Astrocyte (in vitro differentiated cells and primary cell): ENCODE measurements at regions not wholly inside any gene's neighbourhood (a gene's known extent, or its start where the extent isn't known, plus 50 kb on each side); places are given as distances from the start of the nearest gene placed in this dataset.
"Not testable (repeated sequence)": the region's sequence is repeated elsewhere in the genome, so short reads cannot be mapped to it uniquely, and the experiment has no call there.

Source experiments
- EZH2 ChIP-seq: IDR thresholded peaks from 2 replicates; pipeline ENCODE4 v1.6.1; 2012; ENCODE audit warnings: mild to moderate bottlenecking, low read length, inconsistent platforms; ENCODE audit not compliant: insufficient read depth
- TF ChIP-seq, protein P1 (sequence below): IDR thresholded peaks from 2 replicates; pipeline ENCODE4 v1.5.1; 2011; ENCODE audit warnings: low read depth, mild to moderate bottlenecking, inconsistent platforms, low read length, moderate library complexity; ENCODE audit not compliant: insufficient read depth

DNA sequence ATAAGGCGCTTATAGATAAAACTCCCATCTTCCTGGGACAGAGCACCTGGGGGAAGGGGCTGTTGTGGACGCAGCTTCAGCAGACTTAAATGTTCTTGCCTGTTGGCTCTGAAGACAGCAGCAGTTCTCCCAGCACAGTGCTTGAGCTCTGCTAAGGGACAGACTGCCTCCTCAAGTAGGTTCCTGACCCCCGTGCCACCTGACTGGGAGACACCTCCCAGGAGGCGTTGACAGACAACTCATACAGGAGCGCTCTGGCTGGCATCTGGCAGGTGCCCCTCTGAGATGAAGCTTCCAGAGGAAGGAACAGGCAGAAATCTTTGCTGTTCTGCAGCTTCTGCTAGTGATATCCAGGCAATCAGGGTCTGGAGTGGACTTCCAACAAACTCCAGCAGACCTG lies 383.1 kb upstream of the EMCN start:
- TF ChIP-seq, protein P1, sequence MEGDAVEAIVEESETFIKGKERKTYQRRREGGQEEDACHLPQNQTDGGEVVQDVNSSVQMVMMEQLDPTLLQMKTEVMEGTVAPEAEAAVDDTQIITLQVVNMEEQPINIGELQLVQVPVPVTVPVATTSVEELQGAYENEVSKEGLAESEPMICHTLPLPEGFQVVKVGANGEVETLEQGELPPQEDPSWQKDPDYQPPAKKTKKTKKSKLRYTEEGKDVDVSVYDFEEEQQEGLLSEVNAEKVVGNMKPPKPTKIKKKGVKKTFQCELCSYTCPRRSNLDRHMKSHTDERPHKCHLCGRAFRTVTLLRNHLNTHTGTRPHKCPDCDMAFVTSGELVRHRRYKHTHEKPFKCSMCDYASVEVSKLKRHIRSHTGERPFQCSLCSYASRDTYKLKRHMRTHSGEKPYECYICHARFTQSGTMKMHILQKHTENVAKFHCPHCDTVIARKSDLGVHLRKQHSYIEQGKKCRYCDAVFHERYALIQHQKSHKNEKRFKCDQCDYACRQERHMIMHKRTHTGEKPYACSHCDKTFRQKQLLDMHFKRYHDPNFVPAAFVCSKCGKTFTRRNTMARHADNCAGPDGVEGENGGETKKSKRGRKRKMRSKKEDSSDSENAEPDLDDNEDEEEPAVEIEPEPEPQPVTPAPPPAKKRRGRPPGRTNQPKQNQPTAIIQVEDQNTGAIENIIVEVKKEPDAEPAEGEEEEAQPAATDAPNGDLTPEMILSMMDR, result not testable (repeated sequence)
- not testable (repeated sequence) for TF ChIP-seq EZH2
